IMR-90 (cell line): ENCODE measurements at regions not wholly inside any gene's neighbourhood (a gene's known extent, or its start where the extent isn't known, plus 50 kb on each side); places are given as distances from the start of the nearest gene placed in this dataset.

Experiments used
- ATAC-seq: fragments of 200-7000 bp; cut with Tn5 transposase; 2 replicates; pipeline ENCODE4 v1.9.1; 2020; ENCODE audit warnings: low read depth, mild to moderate bottlenecking, moderate library complexity
- BruUV-seq: library from RNA; stranded (reverse); fragments of 400-500 nt; replicated peaks from 2 replicates; lab custom pipeline; 2021; lab: Mats Ljungman, UMichigan
- CTCF ChIA-PET: fragments of 300-600 bp; formaldehyde crosslinking; extraction: SDS; loops from one replicate; lab custom pipeline; 2021; ENCODE audit warnings: antibody characterized with exemption; lab: Yijun Ruan, JAX
- POLR2A ChIA-PET: fragments of 300-600 bp; sonication (Branson Sonifier 250); formaldehyde crosslinking; loops from one replicate; lab custom pipeline; 2022; ENCODE audit warnings: antibody characterized with exemption; ENCODE audit not compliant: unreplicated experiment; lab: Charles Lee
- DNase-seq: peaks from one replicate; pipeline ENCODE4 v3.0.0; 2013
- H2AFZ ChIP-seq: replicated peaks from 2 replicates; pipeline ENCODE3; 2013; ENCODE audit warnings: low read length, mild to moderate bottlenecking; ENCODE audit not compliant: poor library complexity
- H2AK5ac ChIP-seq: 2 replicates; pipeline ENCODE4 v1.6.1; 2013; ENCODE audit warnings: low read depth, low read length, inconsistent platforms
- H2AK9ac ChIP-seq: replicated peaks from 2 replicates; pipeline ENCODE3; 2013; ENCODE audit warnings: mild to moderate bottlenecking, low read depth, low read length, moderate library complexity; ENCODE audit not compliant: poor library complexity
- H2BK120ac ChIP-seq: 2 replicates; pipeline ENCODE4 v1.6.1; 2013; ENCODE audit warnings: low read depth, low read length, inconsistent platforms
- H2BK15ac ChIP-seq: 3 replicates; pipeline ENCODE4 v1.6.1; 2013; ENCODE audit warnings: low read depth, low read length, inconsistent platforms
- H2BK20ac ChIP-seq: 2 replicates; pipeline ENCODE4 v1.6.1; 2013; ENCODE audit warnings: low read depth, mild to moderate bottlenecking, inconsistent platforms, low read length, moderate library complexity
- H2BK5ac ChIP-seq: 2 replicates; pipeline ENCODE4 v1.6.1; 2013; ENCODE audit warnings: mild to moderate bottlenecking, low read depth, low read length, inconsistent platforms; ENCODE audit not compliant: poor library complexity, severe bottlenecking
- H3K14ac ChIP-seq: replicated peaks from 2 replicates; pipeline ENCODE4 v1.6.1; 2013; ENCODE audit warnings: low read depth, low read length, inconsistent platforms
- H3K18ac ChIP-seq: 2 replicates; pipeline ENCODE4 v1.6.1; 2013; ENCODE audit warnings: low read depth, low read length, control low read depth
- H3K23ac ChIP-seq: 2 replicates; pipeline ENCODE4 v1.6.1; 2013; ENCODE audit warnings: low read depth, low read length, inconsistent platforms
- H3K27ac ChIP-seq: 2 replicates; pipeline ENCODE4 v1.5.1; 2013; ENCODE audit warnings: mild to moderate bottlenecking, control low read depth, low read length; ENCODE audit not compliant: insufficient read depth
- H3K27me3 ChIP-seq: 2 replicates; pipeline ENCODE4 v1.6.1; 2013; ENCODE audit warnings: low read length; ENCODE audit not compliant: control insufficient read depth, insufficient read depth
- H3K36me3 ChIP-seq: 2 replicates; pipeline ENCODE4 v1.6.1; 2013; ENCODE audit warnings: low read length, mixed read lengths; ENCODE audit not compliant: control insufficient read depth, insufficient read depth
- H3K4ac ChIP-seq: 2 replicates; pipeline ENCODE4 v1.6.1; 2013; ENCODE audit warnings: low read depth, low read length, inconsistent platforms
- H3K4me1 ChIP-seq: 2 replicates; pipeline ENCODE4 v1.6.1; 2013; ENCODE audit warnings: low read length, mixed read lengths; ENCODE audit not compliant: control insufficient read depth, insufficient read depth
- H3K4me2 ChIP-seq: 2 replicates; pipeline ENCODE4 v1.6.1; 2013; ENCODE audit warnings: low read depth, mild to moderate bottlenecking, control low read depth, low read length, moderate library complexity
- H3K4me3 ChIP-seq: 2 replicates; pipeline ENCODE4 v1.5.1; 2013; ENCODE audit warnings: low read depth, mild to moderate bottlenecking, control low read depth, low read length, moderate library complexity; ENCODE audit not compliant: insufficient read depth
- H3K56ac ChIP-seq: 2 replicates; pipeline ENCODE4 v1.6.1; 2013; ENCODE audit warnings: low read length, inconsistent platforms; ENCODE audit not compliant: insufficient read depth; ENCODE audit errors: extremely low read depth
- H3K79me1 ChIP-seq, 2 experiments: 2 replicates each; pipeline ENCODE4 v1.6.1; 2013; ENCODE audit warnings: low read length in 2 of 2, inconsistent platforms in 1 of 2, low read depth in 1 of 2
- H3K9ac ChIP-seq: 2 replicates; pipeline ENCODE4 v1.6.1; 2013; ENCODE audit warnings: low read depth, low read length, control low read depth
- H3K9me1 ChIP-seq: 2 replicates; pipeline ENCODE4 v1.6.1; 2013; ENCODE audit warnings: low read length, inconsistent platforms; ENCODE audit not compliant: insufficient read depth
- H3K9me3 ChIP-seq: 2 replicates; pipeline ENCODE4 v1.6.1; 2013; ENCODE audit warnings: low read length; ENCODE audit not compliant: control insufficient read depth, insufficient read depth
- H4K20me1 ChIP-seq: 2 replicates; pipeline ENCODE4 v1.6.1; 2013; ENCODE audit warnings: low read length, inconsistent platforms; ENCODE audit not compliant: insufficient read depth
- H4K5ac ChIP-seq: 2 replicates; pipeline ENCODE4 v1.6.1; 2013; ENCODE audit warnings: mild to moderate bottlenecking, low read depth, low read length, control low read depth
- H4K8ac ChIP-seq, 2 experiments: 2 replicates each; pipeline ENCODE4 v1.6.1; 2013; ENCODE audit warnings: low read depth in 2 of 2, low read length in 2 of 2, control low read depth in 1 of 2, inconsistent platforms in 1 of 2
- H4K91ac ChIP-seq: 2 replicates; pipeline ENCODE4 v1.6.1; 2013; ENCODE audit warnings: low read depth, low read length, inconsistent platforms; ENCODE audit not compliant: insufficient read depth
- CHD1 ChIP-seq: IDR thresholded peaks from 2 replicates; pipeline ENCODE4 v1.6.1; 2012; ENCODE audit warnings: low read depth, low read length, improper control_type of control experiment
- FOS ChIP-seq: fragments of 150-350 bp; IDR thresholded peaks from 2 replicates; pipeline ENCODE4 v1.6.1; 2016; ENCODE audit warnings: low read depth, low read length
- POLR2A ChIP-seq: IDR thresholded peaks from 2 replicates; pipeline ENCODE4 v1.6.1; 2012; ENCODE audit warnings: mild to moderate bottlenecking, low read depth, low read length
- WGBS, 2 experiments: methylation state at CpG; one replicate each; pipeline versions ENCODE4 v1.1.5 to v1.1.7; 2013; ENCODE audit warnings: missing lambda C conversion rate in 2 of 2; ENCODE audit not compliant: insufficient read length in 1 of 2; ENCODE audit errors: extremely low coverage in 2 of 2; 5-methylcytosine and 5-hydroxymethylcytosine counted together
- dilution Hi-C: fragments of 300-500 bp; cut with HindIII; formaldehyde crosslinking; loops from one replicate; pipeline ENCODE4 v1.14.3; 2018; ENCODE audit warnings: low sequenced_read_pairs; ENCODE audit not compliant: unreplicated experiment
- in situ Hi-C: fragments of 300-500 bp; cut with MboI; formaldehyde crosslinking; loops from 3 replicates; pipeline ENCODE4 v1.14.3; 2019; ENCODE audit warnings: low sequenced_read_pairs, inconsistent platforms, mixed read lengths
- intact Hi-C: fragments of 100-400 bp; cut with micrococcal nuclease; formaldehyde crosslinking; loops from 2 replicates; pipeline ENCODE4 v1.10.0; 2022

- POLR2A ChIA-PET = interaction anchor here (1.1 kb wide), 1 partner anchor 37 kb away, joined by 3 read pairs; no protein-coding TSS in a partner anchor
Measured at GRCh38 chr2:46813020-46813415, 102.6 kb downstream of the MCFD2 start.

More at GRCh38 chr2:46813020-46813415, 102.6 kb downstream of the MCFD2 start:
- Histone ChIP-seq H3K9ac (peak overlapping the region; percentile 13), H3K27ac (peak overlapping the region; percentile 59), H3K36me3 (no peaks in the 10 kb centered on the region), H3K23ac (peak overlapping the region; percentile 92), H3K79me1 (peaks cover 3 to 21% of the 10 kb centered on the region in 2 experiments; a peak in 2 of 4 replicates), H4K8ac (peak overlapping the region; percentile 83 to 85), H4K20me1 (no peaks in the 10 kb centered on the region), H2BK20ac (peak overlapping the region; percentile 92), H3K9me1 (peaks cover 24% of the 10 kb centered on the region), H2BK120ac (peak overlapping the region; percentile 97), H3K9me3 (no peaks in the 10 kb centered on the region), H2BK15ac (peak overlapping the region; percentile 96; the same call in 2 of the 3 replicates), H2AFZ (peak overlapping the region; percentile 84), H3K14ac (peak overlapping the region; percentile 92), H2BK5ac (peak overlapping the region; percentile 70), H3K18ac (peak overlapping the region; percentile 86), H3K56ac (peak overlapping the region; percentile 67), H3K4me1 (peaks cover 26% of the 10 kb centered on the region), H4K5ac (peak overlapping the region; percentile 59), H3K4ac (peak overlapping the region; percentile 96), H4K91ac (peak overlapping the region; percentile 98), H3K4me2 (peak overlapping the region; percentile 2; the same call in 1 of the 2 replicates), H2AK9ac (peak overlapping the region; percentile 6), H3K27me3 (no peaks in the 10 kb centered on the region), H2AK5ac (peak overlapping the region; percentile 95), H3K4me3 (no peak overlapping the region)
- in situ Hi-C loops (no loop called here), dilution Hi-C loops (no loop called here), intact Hi-C loops (loop anchor here (5.0 kb wide), 1 partner anchor 59 kb away; no protein-coding TSS in a partner anchor)
- TF ChIP-seq POLR2A (0 out of 2 replicates have a peak, but pooled peaks have one; percentile 17), FOS (no peak), CHD1 (no peak)
- DNase-seq (peak; percentile 46), ATAC-seq (no peak; the same call in 1 of the 2 replicates)
- 30% methylated on average over 2 of the region's 6 CpGs; no CpG with 5 or more reads in 1 of the 2 experiments for WGBS, 2 experiments
- CTCF ChIA-PET = interaction anchor here (0.6 kb wide), 1 partner anchor 10 kb away, joined by 7 read pairs; no protein-coding TSS in a partner anchor
- no TSS peak for BruUV-seq
